Fibroblast of skin of scalp (primary cell): ENCODE measurements at regions not wholly inside any gene's neighbourhood (a gene's known extent, or its start where the extent isn't known, plus 50 kb on each side); places are given as distances from the start of the nearest gene placed in this dataset.
A peak's percentile ranks its signal among the peaks of the same experiment; 100 is the strongest.

Experiments used
- DNase-seq: peaks from one replicate; pipeline ENCODE4 v3.0.0-alpha.2; 2013

- peak; percentile 61 for DNase-seq
These were observed 173.7 kb upstream of the SSTR4 start for GRCh38 chr20:22861231-22861980.

GRCh38 chr20:22861990-22862389 lies 173.1 kb upstream of the SSTR4 start:
- peak; percentile 14 for DNase-seq

GRCh38 chr20:22862671-22863230 lies 172.4 kb upstream of the SSTR4 start:
- no peak for DNase-seq

- DNase-seq, result no peak
These were observed 171.3 kb upstream of the SSTR4 start for GRCh38 chr20:22863826-22864225.

GRCh38 chr20:22866812-22867341 lies 168.2 kb upstream of the SSTR4 start:
- peak; percentile 24 for DNase-seq

- DNase-seq, result no peak
These were observed 156.9 kb upstream of the SSTR4 start for GRCh38 chr20:22878166-22878565.

GRCh38 chr20:22880277-22880676 lies 154.8 kb upstream of the SSTR4 start:
- no peak for DNase-seq

- no peak for DNase-seq
These were observed 147.3 kb upstream of the SSTR4 start for GRCh38 chr20:22887796-22888195.

- DNase-seq, result no peak
These were observed 144.4 kb upstream of the SSTR4 start for GRCh38 chr20:22890594-22891300.

- DNase-seq, result no peak
These were observed 133.9 kb upstream of the SSTR4 start for GRCh38 chr20:22901164-22901563.

GRCh38 chr20:22901921-22902320 lies 133.2 kb upstream of the SSTR4 start:
- no peak for DNase-seq

GRCh38 chr20:22904386-22904785 lies 130.7 kb upstream of the SSTR4 start:
- DNase-seq, result peak; percentile 50

- no peak for DNase-seq
These were observed 130.2 kb upstream of the SSTR4 start for GRCh38 chr20:22904905-22905304.

GRCh38 chr20:22905658-22906057 lies 129.5 kb upstream of the SSTR4 start:
- peak; percentile 80 for DNase-seq

- no peak for DNase-seq
These were observed 126.7 kb upstream of the SSTR4 start for GRCh38 chr20:22908437-22908836.

- DNase-seq, result no peak
These were observed 126.2 kb upstream of the SSTR4 start for GRCh38 chr20:22908944-22909343.

GRCh38 chr20:22909436-22909835 lies 125.7 kb upstream of the SSTR4 start:
- no peak for DNase-seq

- no peak for DNase-seq
These were observed 124.7 kb upstream of the SSTR4 start for GRCh38 chr20:22910287-22910852.

- no peak for DNase-seq
These were observed 120.8 kb upstream of the SSTR4 start for GRCh38 chr20:22914291-22914690.

- DNase-seq, result no peak
These were observed 119.6 kb upstream of the SSTR4 start for GRCh38 chr20:22915512-22915911.

GRCh38 chr20:22916021-22916842 lies 118.9 kb upstream of the SSTR4 start:
- DNase-seq, result no peak

GRCh38 chr20:22918286-22918983 lies 116.7 kb upstream of the SSTR4 start:
- DNase-seq, result no peak
